ENCODE measurements at regions not wholly inside any gene's neighbourhood (a gene's known extent, or its start where the extent isn't known, plus 50 kb on each side); places are given as distances from the start of the nearest gene placed in this dataset.

- H3K27ac ChIP-seq (ENCODE audit: extremely low read length, insufficient read depth, low read length) = no peak overlapping the region
- POLR2A ChIA-PET = no interaction called here
- in situ Hi-C loops (cut with HindIII; ENCODE audit: extremely low pct_ligation_motif_present, low pct_unique_long_range_greater_than_20kb) = no loop called here
Observed at GRCh38 chr4:44791831-44792230, 65.5 kb upstream of the GNPDA2 start.

More at GRCh38 chr4:44791831-44792230, 65.5 kb upstream of the GNPDA2 start:
- H3K27me3 ChIP-seq (ENCODE audit: control insufficient read depth in 1 of 2, insufficient read depth in 2 of 2, low read length in 2 of 2) = no peaks in the 10 kb centered on the region
- no TSS peak for BruUV-seq (replicated peaks)
- H3K4me3 ChIP-seq (replicated peaks in 1 of 3; ENCODE audit: insufficient read depth in 1 of 3, low read depth in 2 of 3, low read length in 3 of 3) = no peak overlapping the region
- no peak overlapping the region for H3K4me2 ChIP-seq (ENCODE audit: low read depth, low read length)
- DNase-seq (ENCODE audit: low spot score) (no peak), FAIRE-seq (no peak), ATAC-seq (no peak)
- H2AFZ ChIP-seq (ENCODE audit: low read length) = no peak overlapping the region
- intact Hi-C loops (cut with micrococcal nuclease; ENCODE audit: unreplicated experiment) = no loop called here
- peaks cover 58% of the 10 kb centered on the region for H3K9me3 ChIP-seq (ENCODE audit: low read length)
- H4K20me1 ChIP-seq (ENCODE audit: insufficient read depth, low read length) = no peaks in the 10 kb centered on the region
- WGBS (ENCODE audit: low lambda C conversion rate) = 8% methylated on average over 5 of the region's 7 CpGs
- no peaks in the 10 kb centered on the region for H3K36me3 ChIP-seq (replicated peaks in 1 of 2; ENCODE audit: control insufficient read depth in 1 of 2, insufficient read depth in 2 of 2, low read length in 2 of 2)
- no peak overlapping the region for H3K9ac ChIP-seq (ENCODE audit: insufficient read depth, low read depth, low read length)
- no peaks in the 10 kb centered on the region for H3K4me1 ChIP-seq (ENCODE audit: insufficient read depth, low read length)
- no peaks in the 10 kb centered on the region for H3K79me2 ChIP-seq (ENCODE audit: insufficient read depth, low read length)
- CTCF ChIA-PET (ENCODE audit: low intra/inter-chr PET ratio, low total read pairs) = no interaction called here
- TF ChIP-seq, protein P1, sequence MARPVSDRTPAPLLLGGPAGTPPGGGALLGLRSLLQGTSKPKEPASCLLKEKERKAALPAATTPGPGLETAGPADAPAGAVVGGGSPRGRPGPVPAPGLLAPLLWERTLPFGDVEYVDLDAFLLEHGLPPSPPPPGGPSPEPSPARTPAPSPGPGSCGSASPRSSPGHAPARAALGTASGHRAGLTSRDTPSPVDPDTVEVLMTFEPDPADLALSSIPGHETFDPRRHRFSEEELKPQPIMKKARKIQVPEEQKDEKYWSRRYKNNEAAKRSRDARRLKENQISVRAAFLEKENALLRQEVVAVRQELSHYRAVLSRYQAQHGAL (CRISPR knock-in tag; IDR thresholded peaks at IDR 0.05; ENCODE audit: not compliant biosample characterization) = no peak
- TF ChIP-seq ZNF382 (CRISPR knock-in tag; IDR thresholded peaks at IDR 0.05; ENCODE audit: borderline replicate concordance) = no peak
- TF ChIP-seq, protein P2, sequence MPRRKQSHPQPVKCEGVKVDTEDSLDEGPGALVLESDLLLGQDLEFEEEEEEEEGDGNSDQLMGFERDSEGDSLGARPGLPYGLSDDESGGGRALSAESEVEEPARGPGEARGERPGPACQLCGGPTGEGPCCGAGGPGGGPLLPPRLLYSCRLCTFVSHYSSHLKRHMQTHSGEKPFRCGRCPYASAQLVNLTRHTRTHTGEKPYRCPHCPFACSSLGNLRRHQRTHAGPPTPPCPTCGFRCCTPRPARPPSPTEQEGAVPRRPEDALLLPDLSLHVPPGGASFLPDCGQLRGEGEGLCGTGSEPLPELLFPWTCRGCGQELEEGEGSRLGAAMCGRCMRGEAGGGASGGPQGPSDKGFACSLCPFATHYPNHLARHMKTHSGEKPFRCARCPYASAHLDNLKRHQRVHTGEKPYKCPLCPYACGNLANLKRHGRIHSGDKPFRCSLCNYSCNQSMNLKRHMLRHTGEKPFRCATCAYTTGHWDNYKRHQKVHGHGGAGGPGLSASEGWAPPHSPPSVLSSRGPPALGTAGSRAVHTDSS (CRISPR knock-in tag; conservative IDR thresholded peaks at IDR 0.05) = no peak
- no peak for TF ChIP-seq ZNF577 (CRISPR knock-in tag; IDR thresholded peaks at IDR 0.05; ENCODE audit: borderline replicate concordance, low read depth)
- TF ChIP-seq, protein P3, sequence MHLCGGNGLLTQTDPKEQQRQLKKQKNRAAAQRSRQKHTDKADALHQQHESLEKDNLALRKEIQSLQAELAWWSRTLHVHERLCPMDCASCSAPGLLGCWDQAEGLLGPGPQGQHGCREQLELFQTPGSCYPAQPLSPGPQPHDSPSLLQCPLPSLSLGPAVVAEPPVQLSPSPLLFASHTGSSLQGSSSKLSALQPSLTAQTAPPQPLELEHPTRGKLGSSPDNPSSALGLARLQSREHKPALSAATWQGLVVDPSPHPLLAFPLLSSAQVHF (CRISPR knock-in tag; IDR thresholded peaks at IDR 0.05) = no peak
- no peak for TF ChIP-seq ZNF790 (CRISPR knock-in tag; IDR thresholded peaks at IDR 0.05; ENCODE audit: borderline replicate concordance)
- TF ChIP-seq BRD4 (CRISPR knock-in tag; IDR thresholded peaks at IDR 0.05) = no peak
- TF ChIP-seq CEBPG (CRISPR knock-in tag; IDR thresholded peaks at IDR 0.05) = no peak
- no peak for TF ChIP-seq ZNF280D (CRISPR knock-in tag; IDR thresholded peaks at IDR 0.05)
- no peak for TF ChIP-seq SETDB1 (CRISPR knock-in tag; IDR thresholded peaks at IDR 0.05; ENCODE audit: borderline replicate concordance)
- TF ChIP-seq MEIS1 (CRISPR knock-in tag; IDR thresholded peaks at IDR 0.05; ENCODE audit: borderline replicate concordance) = no peak
- no peak for TF ChIP-seq ZNF101 (CRISPR knock-in tag; IDR thresholded peaks at IDR 0.05; ENCODE audit: borderline replicate concordance, low read depth)
- TF ChIP-seq TMF1 (CRISPR knock-in tag; IDR thresholded peaks at IDR 0.05; ENCODE audit: low read depth) = no peak

Data from HepG2 (cell line).